Heart left ventricle (tissue), 16 donors: ENCODE measurements at regions not wholly inside any gene's neighbourhood (a gene's known extent, or its start where the extent isn't known, plus 50 kb on each side); places are given as distances from the start of the nearest gene placed in this dataset.

Experiments
- ATAC-seq, 4 donors: fragments of 200-7000 bp; cut with Tn5 transposase; one replicate each; pipeline ENCODE4 v1.9.1; 2020 to 2022; ENCODE audit warnings: moderate library complexity in 4 of 4, mild to moderate bottlenecking in 3 of 4, moderate number of reproducible peaks in 1 of 4
- DNase-seq, 5 donors: peaks; one replicate each; pipeline ENCODE4 v3.0.0-alpha.2; 2020
- H3K27ac ChIP-seq, 12 donors: fragments of 200-600 bp; sonication (generic) in 4 of 12; one replicate each; pipeline versions ENCODE4 v1.5.0 to v1.8.0; 2016 to 2022; ENCODE audit warnings: mild to moderate bottlenecking in 2 of 12
- H3K27me3 ChIP-seq, 9 donors: fragments of 200-600 bp; sonication (generic) in 2 of 9; one replicate each; pipeline versions ENCODE4 v1.5.1 to v1.8.0; 2016 to 2022; ENCODE audit warnings: mild to moderate bottlenecking in 3 of 9
- H3K36me3 ChIP-seq, 9 donors: fragments of 200-600 bp; sonication (generic) in 2 of 9; one replicate each; pipeline versions ENCODE4 v1.5.0 to v1.8.0; 2018 to 2022; ENCODE audit warnings: mild to moderate bottlenecking in 2 of 9
- H3K4me1 ChIP-seq, 12 donors: fragments of 200-600 bp; sonication (generic) in 4 of 12; one replicate each; pipeline versions ENCODE4 v1.5.0 to v1.8.0; 2016 to 2022; ENCODE audit warnings: mild to moderate bottlenecking in 3 of 12
- H3K4me3 ChIP-seq, 12 donors: fragments of 200-600 bp; sonication (generic) in 4 of 12; one replicate each; pipeline versions ENCODE4 v1.5.0 to v1.8.0; 2017 to 2022; ENCODE audit warnings: mild to moderate bottlenecking in 9 of 12, moderate library complexity in 4 of 12
- H3K9me3 ChIP-seq, 12 donors: fragments of 200-600 bp; sonication (generic) in 4 of 12; one replicate each; pipeline versions ENCODE4 v1.5.0 to v1.8.0; 2016 to 2022; ENCODE audit warnings: mild to moderate bottlenecking in 1 of 12
- CTCF ChIP-seq, 12 donors: fragments of 200-600 bp; sonication (generic) in 4 of 12; IDR thresholded peaks; one replicate each; pipeline versions ENCODE4 v1.5.0 to v1.8.0; 2018 to 2022; ENCODE audit warnings: antibody characterized with exemption in 12 of 12, mild to moderate bottlenecking in 5 of 12
- POLR2A ChIP-seq, 2 donors: fragments of 450-650 bp; IDR thresholded peaks; one replicate each; pipeline ENCODE4 v1.6.1; 2017; ENCODE audit warnings: antibody characterized with exemption in 2 of 2, mild to moderate bottlenecking in 2 of 2, moderate library complexity in 2 of 2
- WGBS, 4 donors: extraction: QIAGEN DNeasy Blood & Tissue Kit in 2 of 4; methylation state at CpG; one replicate each; pipeline versions ENCODE4 v1.1.5 to v1.1.7; 2013 to 2018; 5-methylcytosine and 5-hydroxymethylcytosine counted together
- intact Hi-C, 10 donors: fragments of 100-400 bp; cut with DNase I; formaldehyde crosslinking; loops; one replicate each; pipeline versions ENCODE4 v1.11.1 to v1.14.2; 2022
- donor health status: ischemic (EF 13 %, LVEDD 7.1; RV severe dilation, severe dysfunction).
- donor health status: healthy with polysubstance abuse.
- donor health status: DM: no; HTN: yes; CAD: no.
- donor health status: DM: no; HTN: no; CAD: no.
- donor health status: ischemic (EF 25% LVEDD 6.9; RV normal size, moderate dysfunction).
- donor health status: ischemic (EF 25% LVEDD 5.7; RV mildly dilated, moderate dysfunction).
- donor health status: healthy.
- donor health status: DM: yes; HTN: yes; CAD: no.
- donor health status: ischemic (EF 35%, LVEDD 5.7; RV mildly dilated, moderate dysfunction).
- donor health status: nonischemic (EF 11% LVEDD 7.7; RV severe dilation, severe dysfunction).
- donor health status: DM: yes; HTN: yes; CAD: no.
- donor health status: PGD.
- donor health status: ischemic (EF 29% LVEDD 5.4; RV normal size, mild dysfunction).
- donor health status: nonischemic (EF 23%, LVEDD 6.1; RV moderate dilation, normal function).

DNA sequence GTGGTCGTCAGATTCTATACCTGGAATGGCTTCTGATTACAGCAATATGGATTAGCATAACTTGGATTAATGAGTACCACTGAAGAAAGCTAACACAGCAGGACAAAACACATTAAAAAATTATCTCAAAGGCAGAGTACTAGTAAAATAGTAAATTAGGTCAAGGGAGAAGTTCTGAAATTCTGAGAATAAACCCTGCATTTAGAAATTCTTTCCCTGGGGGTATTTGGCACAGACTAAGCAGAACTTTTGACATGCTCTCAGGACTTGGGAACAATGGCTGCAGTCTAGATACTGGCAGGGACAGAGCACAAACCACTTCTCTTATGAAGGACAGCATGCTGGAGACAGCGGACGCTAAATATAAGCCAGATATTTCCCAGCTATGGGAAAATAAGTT lies 85.6 kb upstream of the GRIA4 start:
- intact Hi-C loops, result no loop called here
- no peaks in the 10 kb centered on the region for H3K27me3 ChIP-seq
- H3K36me3 ChIP-seq, result no peaks in the 10 kb centered on the region
- ATAC-seq (peak; percentile 67 to 83 (median 77)), DNase-seq (peak in 1 of 5 donors; percentile 23)
- peak overlapping the region in 2 of 12 donors; percentile 2 to 5 for H3K27ac ChIP-seq
- H3K4me3 ChIP-seq, result no peak overlapping the region
- WGBS, 4 donors, result 31 to 44% (median 34%) methylated on average over 3 of the region's 3 CpGs
- TF ChIP-seq POLR2A (IDR thresholded peaks at IDR 0.05), result no peak
- no peak for TF ChIP-seq CTCF (IDR thresholded peaks at IDR 0.05)
- peaks cover 0 to 11% (median 2%) of the 10 kb centered on the region in 12 donors for H3K9me3 ChIP-seq
- H3K4me1 ChIP-seq, result no peaks in the 10 kb centered on the region

DNA sequence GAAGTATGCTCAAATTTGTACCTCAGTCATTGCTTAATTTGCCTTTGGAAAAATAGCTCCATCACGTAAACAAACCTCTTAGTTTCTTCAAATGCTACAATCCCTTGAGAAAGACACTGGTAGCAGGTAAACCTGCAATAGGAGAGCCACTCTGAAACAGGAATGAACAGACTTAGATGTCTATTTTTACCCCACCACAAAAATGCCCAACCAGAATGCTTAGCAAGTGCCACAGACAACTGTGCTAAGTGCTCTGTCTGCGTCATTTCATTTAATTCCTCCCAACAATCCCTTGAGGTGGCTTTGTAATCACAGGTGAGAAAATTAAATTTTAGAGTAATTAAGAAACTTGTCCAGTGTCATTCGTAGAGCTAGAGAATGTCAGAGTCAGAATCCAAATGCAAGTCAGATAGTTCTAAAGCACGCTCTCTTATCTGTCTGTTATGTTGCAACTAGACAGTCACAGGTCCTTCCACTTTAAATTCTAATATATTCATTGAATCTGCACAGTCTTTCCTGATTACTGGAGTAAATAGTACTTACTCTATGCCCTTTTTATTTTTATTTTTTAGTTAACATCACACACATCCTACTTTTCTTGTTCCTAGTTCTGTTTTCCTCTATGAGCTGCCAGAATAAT lies 89.0 kb upstream of the GRIA4 start:
- intact Hi-C loops, result no loop called here
- DNase-seq (no peak), ATAC-seq (peak in 1 of 4 donors; percentile 62)
- Histone ChIP-seq H3K36me3 (no peaks in the 10 kb centered on the region), H3K27ac (no peak overlapping the region), H3K27me3 (no peaks in the 10 kb centered on the region), H3K4me3 (peak overlapping the region in 2 of 12 donors; percentile 18 to 21), H3K9me3 (no peaks in the 10 kb centered on the region), H3K4me1 (no peaks in the 10 kb centered on the region)
- WGBS, 4 donors, result 55 to 62% (median 60%) methylated on average over 4 of the region's 4 CpGs
- no peak for TF ChIP-seq CTCF (IDR thresholded peaks at IDR 0.05)
- no peak for TF ChIP-seq POLR2A (IDR thresholded peaks at IDR 0.05)

GRCh38 chr11:105507496-105508254 lies 102.2 kb upstream of the GRIA4 start:
- TF ChIP-seq CTCF (IDR thresholded peaks at IDR 0.05) (no peak), POLR2A (IDR thresholded peaks at IDR 0.05) (no peak)
- H3K36me3 ChIP-seq, result no peaks in the 10 kb centered on the region
- H3K27ac ChIP-seq, result no peak overlapping the region
- no peaks in the 10 kb centered on the region for H3K4me1 ChIP-seq
- no peak for DNase-seq
- intact Hi-C loops, result no loop called here
- ATAC-seq, result no peak
- WGBS, 4 donors, result 71 to 76% (median 74%) methylated on average over 5 of the region's 5 CpGs
- no peaks in the 10 kb centered on the region for H3K9me3 ChIP-seq
- no peak overlapping the region for H3K4me3 ChIP-seq
- no peaks in the 10 kb centered on the region for H3K27me3 ChIP-seq

- H3K4me3 ChIP-seq, result no peak overlapping the region
- no peaks in the 10 kb centered on the region for H3K27me3 ChIP-seq
- H3K36me3 ChIP-seq, result no peaks in the 10 kb centered on the region
- H3K4me1 ChIP-seq, result no peaks in the 10 kb centered on the region
- WGBS, 4 donors, result 82 to 97% (median 90%) methylated on average over 1 of the region's 1 CpG
- TF ChIP-seq POLR2A (IDR thresholded peaks at IDR 0.05) (no peak), CTCF (IDR thresholded peaks at IDR 0.05) (no peak)
- intact Hi-C loops, result no loop called here
- ATAC-seq, result no peak
- no peak for DNase-seq
- H3K27ac ChIP-seq, result no peak overlapping the region
- no peaks in the 10 kb centered on the region for H3K9me3 ChIP-seq
Measured at GRCh38 chr11:105492010-105492409, 117.9 kb upstream of the GRIA4 start.
